ENCODE measurements at regions not wholly inside any gene's neighbourhood (a gene's known extent, or its start where the extent isn't known, plus 50 kb on each side); places are given as distances from the start of the nearest gene placed in this dataset.

DNA sequence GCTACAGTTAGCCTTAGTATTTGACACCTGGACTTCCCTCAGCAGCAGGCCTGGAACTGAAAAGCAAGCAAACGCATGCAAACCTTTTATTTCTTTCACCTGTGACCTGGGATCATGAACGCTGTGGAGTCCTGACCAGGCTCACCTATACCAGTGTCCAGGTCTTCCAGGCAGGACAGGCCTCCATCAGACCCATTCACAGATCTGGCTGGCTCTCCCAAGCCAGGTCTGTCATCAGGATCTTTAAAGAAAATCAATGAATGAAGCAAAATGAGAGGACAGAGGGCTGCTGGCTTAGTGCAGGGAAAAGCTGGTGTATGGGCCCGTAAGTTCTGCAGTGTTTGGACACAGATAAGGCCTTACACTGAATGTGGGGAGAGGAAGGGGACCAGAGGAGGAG is 96.3 kb upstream of the CPEB4 start:
- TF ChIP-seq, protein P1, sequence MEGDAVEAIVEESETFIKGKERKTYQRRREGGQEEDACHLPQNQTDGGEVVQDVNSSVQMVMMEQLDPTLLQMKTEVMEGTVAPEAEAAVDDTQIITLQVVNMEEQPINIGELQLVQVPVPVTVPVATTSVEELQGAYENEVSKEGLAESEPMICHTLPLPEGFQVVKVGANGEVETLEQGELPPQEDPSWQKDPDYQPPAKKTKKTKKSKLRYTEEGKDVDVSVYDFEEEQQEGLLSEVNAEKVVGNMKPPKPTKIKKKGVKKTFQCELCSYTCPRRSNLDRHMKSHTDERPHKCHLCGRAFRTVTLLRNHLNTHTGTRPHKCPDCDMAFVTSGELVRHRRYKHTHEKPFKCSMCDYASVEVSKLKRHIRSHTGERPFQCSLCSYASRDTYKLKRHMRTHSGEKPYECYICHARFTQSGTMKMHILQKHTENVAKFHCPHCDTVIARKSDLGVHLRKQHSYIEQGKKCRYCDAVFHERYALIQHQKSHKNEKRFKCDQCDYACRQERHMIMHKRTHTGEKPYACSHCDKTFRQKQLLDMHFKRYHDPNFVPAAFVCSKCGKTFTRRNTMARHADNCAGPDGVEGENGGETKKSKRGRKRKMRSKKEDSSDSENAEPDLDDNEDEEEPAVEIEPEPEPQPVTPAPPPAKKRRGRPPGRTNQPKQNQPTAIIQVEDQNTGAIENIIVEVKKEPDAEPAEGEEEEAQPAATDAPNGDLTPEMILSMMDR (IDR thresholded peaks at IDR 0.05), result no peak
- TF ChIP-seq POLR2A (IDR thresholded peaks at IDR 0.05), result no peak
- no peak for TF ChIP-seq EP300 (IDR thresholded peaks at IDR 0.05)
- TF ChIP-seq POLR2AphosphoS5 (IDR thresholded peaks at IDR 0.05), result no peak
